Mesenchymal stem cell (in vitro differentiated cells and primary cell): ENCODE measurements at regions not wholly inside any gene's neighbourhood (a gene's known extent, or its start where the extent isn't known, plus 50 kb on each side); places are given as distances from the start of the nearest gene placed in this dataset.
"Not testable (repeated sequence)": the region's sequence is repeated elsewhere in the genome, so short reads cannot be mapped to it uniquely, and the experiment has no call there.

Experiments
- DNase-seq: peaks from one replicate; pipeline ENCODE4 v3.0.0-alpha.2; 2013
- H2AFZ ChIP-seq: one replicate; pipeline ENCODE4 v1.6.1; 2013; ENCODE audit warnings: low read depth, mild to moderate bottlenecking, control low read depth, inconsistent platforms, low read length, moderate library complexity
- H2AK5ac ChIP-seq: 2 replicates; pipeline ENCODE4 v1.6.1; 2013; ENCODE audit warnings: low read length, moderate library complexity, mild to moderate bottlenecking, inconsistent platforms; ENCODE audit not compliant: severe bottlenecking
- H2BK120ac ChIP-seq: one replicate; pipeline ENCODE4 v1.6.1; 2013; ENCODE audit warnings: low read depth, mild to moderate bottlenecking, inconsistent platforms, low read length, moderate library complexity
- H2BK12ac ChIP-seq, 2 experiments: one replicate each; pipeline ENCODE4 v1.6.1; 2013; ENCODE audit warnings: inconsistent platforms in 2 of 2, low read length in 2 of 2, mild to moderate bottlenecking in 2 of 2, moderate library complexity in 2 of 2, control low read depth in 1 of 2
- H2BK15ac ChIP-seq: one replicate; pipeline ENCODE4 v1.6.1; 2013; ENCODE audit warnings: mild to moderate bottlenecking, low read depth, inconsistent platforms; ENCODE audit not compliant: poor library complexity, severe bottlenecking
- H2BK5ac ChIP-seq: 2 replicates; pipeline ENCODE4 v1.6.1; 2013; ENCODE audit warnings: low read depth, mild to moderate bottlenecking, low read length, control low read depth, inconsistent platforms; ENCODE audit not compliant: poor library complexity, severe bottlenecking
- H3K14ac ChIP-seq, 2 experiments: one replicate each; pipeline ENCODE4 v1.6.1; 2013; ENCODE audit warnings: inconsistent platforms in 2 of 2, low read length in 2 of 2, control low read depth in 1 of 2, mild to moderate bottlenecking in 1 of 2, moderate library complexity in 1 of 2
- H3K18ac ChIP-seq, 2 experiments: one replicate each; pipeline ENCODE4 v1.6.1; 2013; ENCODE audit warnings: inconsistent platforms in 2 of 2, low read length in 2 of 2, control low read depth in 1 of 2, low read depth in 1 of 2, mild to moderate bottlenecking in 1 of 2
- H3K23ac ChIP-seq, 2 experiments: one replicate each; pipeline ENCODE4 v1.6.1; 2013; ENCODE audit warnings: inconsistent platforms in 2 of 2, low read length in 2 of 2, mild to moderate bottlenecking in 2 of 2, moderate library complexity in 2 of 2, control low read depth in 1 of 2
- H3K27ac ChIP-seq: 2 replicates; pipeline ENCODE4 v1.5.1; 2013; ENCODE audit warnings: mild to moderate bottlenecking, moderate library complexity, low read length, control low read depth, inconsistent platforms; ENCODE audit not compliant: poor library complexity, severe bottlenecking
- H3K27me3 ChIP-seq, 2 experiments: 2 replicates each; pipeline versions ENCODE4 v1.6.1 to v1.7.0; 2013; ENCODE audit warnings: low read length in 2 of 2, mild to moderate bottlenecking in 2 of 2, moderate library complexity in 2 of 2, control low read depth in 1 of 2, inconsistent platforms in 1 of 2; ENCODE audit not compliant: control insufficient read depth in 1 of 2, insufficient read depth in 1 of 2
- H3K36me3 ChIP-seq, 2 experiments: 2 replicates each; pipeline versions ENCODE4 v1.6.1 to v1.7.0; 2013; ENCODE audit warnings: low read length in 2 of 2, control low read depth in 1 of 2, inconsistent platforms in 1 of 2, low read depth in 1 of 2, mild to moderate bottlenecking in 1 of 2; ENCODE audit not compliant: insufficient read depth in 2 of 2, control insufficient read depth in 1 of 2
- H3K4ac ChIP-seq, 2 experiments: one replicate each; pipeline ENCODE4 v1.6.1; 2013; ENCODE audit warnings: inconsistent platforms in 2 of 2, low read length in 2 of 2, mild to moderate bottlenecking in 2 of 2, moderate library complexity in 2 of 2, control low read depth in 1 of 2, low read depth in 1 of 2
- H3K4me1 ChIP-seq: 2 replicates; pipeline ENCODE4 v1.6.1; 2013; ENCODE audit warnings: low read depth, low read length, control low read depth; ENCODE audit not compliant: control insufficient read depth, insufficient read depth
- H3K4me2 ChIP-seq: 2 replicates; pipeline ENCODE4 v1.6.1; 2013; ENCODE audit warnings: low read length, mild to moderate bottlenecking, inconsistent platforms; ENCODE audit not compliant: poor library complexity, severe bottlenecking
- H3K4me3 ChIP-seq, 2 experiments: 2 replicates each; pipeline versions ENCODE4 v1.5.1 to v1.7.0; 2013; ENCODE audit warnings: low read length in 2 of 2, mild to moderate bottlenecking in 2 of 2, control low read depth in 1 of 2, low read depth in 1 of 2; ENCODE audit not compliant: insufficient read depth in 1 of 2
- H3K79me1 ChIP-seq: replicated peaks from 2 replicates; pipeline ENCODE4 v1.6.1; 2013; ENCODE audit warnings: mild to moderate bottlenecking, control low read depth, low read length, inconsistent platforms; ENCODE audit not compliant: poor library complexity, severe bottlenecking
- H3K9ac ChIP-seq: 2 replicates; pipeline ENCODE4 v1.7.0; 2013; ENCODE audit warnings: mild to moderate bottlenecking, low read length, moderate library complexity
- H3K9me3 ChIP-seq: 2 replicates; pipeline ENCODE4 v1.7.0; 2013; ENCODE audit warnings: mild to moderate bottlenecking, low read length; ENCODE audit not compliant: control insufficient read depth
- H4K8ac ChIP-seq: one replicate; pipeline ENCODE4 v1.6.1; 2013; ENCODE audit warnings: inconsistent platforms, mild to moderate bottlenecking, low read length, moderate library complexity
- H4K91ac ChIP-seq: one replicate; pipeline ENCODE4 v1.6.1; 2013; ENCODE audit warnings: mild to moderate bottlenecking, low read length, inconsistent platforms
- WGBS: methylation state at CpG from one replicate; pipeline ENCODE4 v1.1.7; 2013; ENCODE audit warnings: mixed read lengths; 5-methylcytosine and 5-hydroxymethylcytosine counted together

DNA sequence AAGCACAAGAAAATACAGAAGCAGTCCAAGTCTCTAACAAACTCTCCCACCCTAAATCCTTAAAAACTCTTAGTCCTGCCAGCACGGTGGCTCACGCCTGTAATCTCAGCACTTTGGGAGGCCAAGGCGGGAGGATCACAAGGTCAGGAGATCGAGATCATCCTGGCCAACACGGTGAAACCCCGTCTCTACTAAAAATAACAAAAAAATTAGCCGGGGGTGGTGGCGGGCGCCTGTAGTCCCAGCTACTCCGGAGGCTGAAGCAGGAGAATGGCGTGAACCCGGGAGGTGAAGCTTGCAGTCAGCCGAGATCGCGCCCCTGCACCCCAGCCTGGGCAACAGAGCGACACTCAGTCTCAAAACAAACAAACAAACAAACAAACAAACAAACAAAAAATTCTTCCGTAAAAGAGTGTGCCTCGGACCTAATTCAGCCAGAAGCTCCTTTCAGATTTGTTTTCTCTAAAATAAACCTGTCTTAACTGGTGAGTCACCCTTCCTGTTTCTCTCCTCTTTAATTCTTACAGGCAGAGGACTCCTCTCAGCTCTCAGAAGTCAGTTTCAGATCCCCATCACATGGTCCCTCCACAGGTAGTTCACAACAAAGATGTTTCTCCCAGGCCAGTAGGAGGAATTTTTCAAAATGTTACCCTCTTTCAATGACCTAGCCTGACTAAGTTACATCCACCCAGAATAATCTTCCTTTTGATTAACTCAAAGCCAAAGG is 953.2 kb downstream of the STIM2 start:
- H2BK120ac ChIP-seq, H2AK5ac ChIP-seq, H3K4me2 ChIP-seq, H3K23ac ChIP-seq, H3K4ac ChIP-seq, H2BK5ac ChIP-seq, H2BK12ac ChIP-seq, H4K91ac ChIP-seq, H3K27ac ChIP-seq, H2AFZ ChIP-seq, H4K8ac ChIP-seq, H3K27me3 ChIP-seq, H3K79me1 ChIP-seq, H2BK15ac ChIP-seq, H3K4me1 ChIP-seq, H3K14ac ChIP-seq, H3K4me3 ChIP-seq, H3K9ac ChIP-seq, H3K36me3 ChIP-seq: not testable (repeated sequence)
- WGBS: 82% methylated on average over 18 of the region's 18 CpGs
- Histone ChIP-seq H3K18ac (peak overlapping the region in 1 of 2 experiments; percentile 38), H3K9me3 (peaks cover 13% of the 10 kb centered on the region)
- DNase-seq: peak; percentile 12

DNA sequence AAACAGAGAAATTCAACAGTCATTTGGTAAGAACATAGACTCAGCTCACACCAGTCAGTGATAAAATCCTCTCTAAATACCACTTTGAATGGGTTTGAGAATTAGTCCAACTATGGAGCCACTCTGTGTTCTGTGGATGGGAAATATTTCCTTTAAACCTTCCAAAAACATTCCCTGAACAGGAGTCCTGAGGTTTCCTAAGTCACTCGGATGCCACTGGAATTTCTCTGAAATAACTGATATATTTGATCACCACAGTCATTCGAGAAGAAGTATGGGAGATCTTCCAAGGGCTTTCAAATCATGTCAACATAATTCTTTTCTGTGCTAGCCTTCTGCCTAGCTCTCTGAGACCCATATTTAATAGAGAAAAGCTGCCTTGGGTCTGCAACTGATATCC is 958.6 kb downstream of the STIM2 start:
- Histone ChIP-seq H3K79me1 (no peaks in the 10 kb centered on the region), H3K27ac (no peak overlapping the region), H3K23ac (no peak overlapping the region), H3K9ac (no peak overlapping the region), H3K4ac (no peak overlapping the region), H4K91ac (no peak overlapping the region), H2BK12ac (no peak overlapping the region), H3K18ac (no peak overlapping the region), H3K4me1 (no peaks in the 10 kb centered on the region), H3K9me3 (peaks cover 13% of the 10 kb centered on the region), H2AK5ac (no peak overlapping the region), H3K27me3 (no peaks in the 10 kb centered on the region), H3K36me3 (no peaks in the 10 kb centered on the region), H2BK120ac (no peak overlapping the region), H2BK15ac (no peak overlapping the region), H3K14ac (no peak overlapping the region), H3K4me2 (no peak overlapping the region), H3K4me3 (no peak overlapping the region), H2AFZ (no peak overlapping the region), H4K8ac (no peak overlapping the region), H2BK5ac (no peak overlapping the region)
- 82% methylated on average over 2 of the region's 2 CpGs for WGBS
- no peak for DNase-seq

DNA sequence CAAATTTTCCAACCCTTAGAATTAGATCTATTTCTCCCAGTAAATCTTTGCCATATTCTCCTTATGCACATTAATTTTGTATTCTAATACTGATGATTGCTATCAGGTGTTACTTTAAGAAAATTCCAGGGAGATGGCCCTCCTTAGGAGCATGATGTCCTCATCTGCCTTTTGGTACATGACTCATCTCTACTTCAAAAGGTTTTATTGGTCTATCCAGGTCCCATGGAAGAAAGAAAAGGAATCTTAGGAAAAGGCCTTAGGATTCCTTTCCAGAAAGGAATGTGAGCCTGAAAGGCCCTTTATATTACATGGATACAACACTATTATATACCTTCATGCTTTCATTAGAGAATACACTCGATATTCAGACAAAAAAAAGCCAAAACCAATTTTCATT is 968.2 kb downstream of the STIM2 start:
- Histone ChIP-seq H3K4me2 (no peak overlapping the region), H2BK120ac (no peak overlapping the region), H3K23ac (no peak overlapping the region), H3K4me1 (no peaks in the 10 kb centered on the region), H3K27ac (no peak overlapping the region), H4K91ac (no peak overlapping the region), H3K79me1 (no peaks in the 10 kb centered on the region), H3K4ac (no peak overlapping the region), H3K36me3 (no peaks in the 10 kb centered on the region), H3K9ac (no peak overlapping the region), H3K9me3 (no peaks in the 10 kb centered on the region), H2BK5ac (no peak overlapping the region), H2AFZ (no peak overlapping the region), H3K27me3 (no peaks in the 10 kb centered on the region), H3K18ac (no peak overlapping the region), H3K4me3 (no peak overlapping the region), H2AK5ac (no peak overlapping the region), H2BK15ac (no peak overlapping the region), H4K8ac (no peak overlapping the region), H3K14ac (no peak overlapping the region), H2BK12ac (no peak overlapping the region)
- WGBS: 44% methylated on average over 1 of the region's 1 CpG
- DNase-seq: no peak

DNA sequence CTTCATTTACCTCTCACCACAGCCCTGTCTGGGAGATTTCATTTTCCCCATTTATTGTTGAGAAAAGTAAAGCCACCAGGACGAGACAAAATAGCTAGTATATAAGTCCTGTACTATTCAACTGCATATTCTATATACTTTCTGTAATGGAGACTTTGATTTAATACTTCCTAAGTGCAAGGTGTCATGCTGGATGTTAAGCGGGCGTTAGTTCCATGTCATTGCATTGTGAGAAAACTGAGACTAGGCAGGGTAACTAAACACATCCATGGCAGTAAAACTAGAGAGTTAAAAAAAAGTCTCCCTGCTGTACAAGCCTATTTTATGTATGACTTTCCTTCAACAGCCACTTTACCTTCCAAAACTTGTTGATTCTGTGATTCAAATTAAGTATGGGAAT is 969.6 kb downstream of the STIM2 start:
- Histone ChIP-seq H3K4me3 (no peak overlapping the region), H3K14ac (no peak overlapping the region), H4K8ac (no peak overlapping the region), H3K79me1 (no peaks in the 10 kb centered on the region), H3K27ac (no peak overlapping the region), H3K4me2 (no peak overlapping the region), H2BK5ac (no peak overlapping the region), H3K9ac (no peak overlapping the region), H2BK15ac (no peak overlapping the region), H2AFZ (no peak overlapping the region), H3K9me3 (no peaks in the 10 kb centered on the region), H2BK12ac (no peak overlapping the region), H4K91ac (no peak overlapping the region), H2BK120ac (no peak overlapping the region), H3K23ac (no peak overlapping the region), H3K4ac (no peak overlapping the region), H3K4me1 (no peaks in the 10 kb centered on the region), H3K36me3 (no peaks in the 10 kb centered on the region), H3K18ac (no peak overlapping the region), H3K27me3 (no peaks in the 10 kb centered on the region), H2AK5ac (no peak overlapping the region)
- DNase-seq: no peak
- no CpG with 5 or more reads among the region's 3 CpGs for WGBS
